CD4-positive, alpha-beta T cell treated with Interleukin-4 for 4 hours (primary cell): ENCODE measurements at regions not wholly inside any gene's neighbourhood (a gene's known extent, or its start where the extent isn't known, plus 50 kb on each side); places are given as distances from the start of the nearest gene placed in this dataset.

Source experiments
- DNase-seq: peaks from one replicate; pipeline ENCODE4 v3.0.0-alpha.2; 2020

DNA sequence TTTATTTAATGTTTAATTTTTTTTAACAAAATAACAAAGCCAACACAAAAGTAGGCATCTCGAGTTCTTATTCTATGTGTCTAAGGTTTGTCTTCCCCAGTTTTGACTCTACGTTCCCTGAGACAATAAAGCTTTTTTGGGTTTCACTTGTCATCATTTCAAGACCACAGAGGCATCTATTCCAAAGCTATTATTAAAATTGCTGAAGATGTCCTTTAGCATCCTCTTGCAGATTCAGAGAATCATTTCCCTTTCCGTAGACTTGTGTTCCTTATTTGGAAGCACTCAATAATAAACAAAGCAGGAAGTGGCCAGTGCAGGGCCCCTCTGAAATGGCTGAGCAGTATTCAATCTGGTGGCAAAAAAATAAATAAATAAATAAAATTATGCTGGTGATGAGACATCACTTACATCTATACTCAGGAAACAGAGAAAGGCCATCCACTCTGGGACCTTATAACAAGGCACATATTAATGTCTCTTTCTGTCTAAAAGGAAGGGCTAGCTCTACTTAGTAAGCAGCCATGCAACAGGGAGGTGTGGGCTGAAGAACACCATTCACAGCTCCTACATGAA, 362.3 kb downstream of the WDR72 start:
- DNase-seq = no peak

DNA sequence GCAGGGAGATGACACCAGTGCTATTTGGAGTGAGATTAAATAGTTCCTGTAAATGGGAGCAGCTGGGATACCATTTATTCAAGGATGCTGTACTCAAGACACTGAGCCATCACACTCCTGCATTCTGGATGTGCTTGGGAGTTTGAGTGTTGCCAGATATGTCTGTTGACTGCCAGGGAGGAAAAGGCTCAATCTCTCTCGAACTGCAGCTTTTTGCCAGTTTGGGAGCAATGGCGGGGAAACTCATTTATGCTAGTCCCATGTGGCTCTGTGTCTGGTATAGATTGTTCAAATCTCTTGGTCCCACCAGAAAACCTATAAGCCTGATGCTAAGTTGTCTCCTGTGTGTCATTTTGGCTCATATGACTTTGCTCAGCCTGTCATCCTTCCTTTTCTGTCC, 363.6 kb downstream of the WDR72 start:
- DNase-seq = no peak

DNA sequence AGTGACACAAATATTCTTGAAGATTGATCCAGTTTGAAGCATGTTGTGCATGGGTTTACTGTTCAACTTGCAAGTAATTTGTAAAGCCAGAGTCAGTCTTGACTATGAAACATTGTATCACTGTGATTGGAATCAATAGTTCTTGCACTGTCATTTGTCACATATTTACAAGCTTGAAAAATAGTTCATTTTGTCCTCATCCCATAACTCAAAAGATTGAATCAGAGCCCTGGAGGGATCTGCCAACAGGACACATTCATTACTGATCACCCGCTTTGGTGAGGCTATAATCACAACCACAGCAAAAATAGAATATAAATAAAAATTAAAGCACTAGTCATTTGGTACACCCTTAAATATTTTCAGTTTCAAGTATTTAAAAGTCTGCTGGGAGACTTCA, 368.9 kb downstream of the WDR72 start:
- no peak for DNase-seq

DNA sequence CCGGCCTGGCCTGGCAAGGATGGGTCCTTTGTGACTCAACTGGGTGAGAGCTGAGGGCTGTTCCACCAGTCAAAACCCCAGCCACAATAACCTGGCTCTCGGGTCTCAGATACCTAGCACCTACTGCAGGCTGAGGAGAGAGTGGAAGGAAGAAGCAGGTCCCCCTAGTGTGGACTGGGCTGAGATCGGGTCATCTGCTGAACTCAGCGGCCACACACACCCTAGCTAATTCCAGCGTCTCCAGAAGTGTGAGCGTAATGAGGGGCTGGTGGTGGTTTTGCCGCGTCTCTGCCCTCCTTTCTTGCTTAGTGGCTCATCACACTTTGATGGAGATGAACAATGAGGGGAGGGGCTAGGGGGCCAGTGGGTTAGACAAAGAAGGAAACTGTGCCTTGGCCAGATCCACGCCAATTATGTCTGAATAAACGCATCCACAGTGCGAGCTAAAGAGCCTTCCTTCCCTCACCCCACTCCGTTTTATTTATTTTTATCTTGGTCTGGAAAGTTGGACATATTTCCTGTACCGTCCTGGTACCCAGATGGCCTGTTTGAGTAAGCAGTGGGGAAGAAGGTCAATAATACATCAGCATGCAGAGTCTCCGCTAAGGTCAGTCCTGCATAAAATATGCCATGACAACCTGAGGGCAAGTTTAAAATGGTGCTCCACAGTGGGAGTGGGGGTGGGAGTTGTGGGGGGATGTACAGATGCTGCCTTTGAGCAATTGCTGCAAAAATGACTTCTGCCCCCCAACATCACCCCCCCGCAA, 370.0 kb downstream of the WDR72 start:
- DNase-seq = no peak

DNA sequence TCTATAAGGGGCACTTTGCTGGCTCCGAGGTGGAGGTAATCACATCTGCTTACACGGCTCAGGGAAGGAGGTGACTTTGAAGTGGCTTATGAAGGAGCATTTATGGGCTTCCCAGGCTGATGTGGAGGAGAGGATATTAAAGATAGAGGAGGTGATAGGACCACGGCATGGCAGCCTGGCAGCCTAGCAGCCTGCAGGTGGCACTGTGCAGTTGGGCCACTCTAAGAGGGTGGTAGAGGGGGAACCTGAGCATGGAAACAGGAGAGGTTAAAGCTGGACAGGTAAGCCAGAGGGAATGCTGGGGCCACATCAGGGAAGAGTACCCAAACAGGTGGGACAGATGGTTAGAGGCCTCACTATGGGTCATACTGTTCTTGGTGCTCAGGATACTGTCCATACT, 375.0 kb downstream of the WDR72 start:
- no peak for DNase-seq

DNA sequence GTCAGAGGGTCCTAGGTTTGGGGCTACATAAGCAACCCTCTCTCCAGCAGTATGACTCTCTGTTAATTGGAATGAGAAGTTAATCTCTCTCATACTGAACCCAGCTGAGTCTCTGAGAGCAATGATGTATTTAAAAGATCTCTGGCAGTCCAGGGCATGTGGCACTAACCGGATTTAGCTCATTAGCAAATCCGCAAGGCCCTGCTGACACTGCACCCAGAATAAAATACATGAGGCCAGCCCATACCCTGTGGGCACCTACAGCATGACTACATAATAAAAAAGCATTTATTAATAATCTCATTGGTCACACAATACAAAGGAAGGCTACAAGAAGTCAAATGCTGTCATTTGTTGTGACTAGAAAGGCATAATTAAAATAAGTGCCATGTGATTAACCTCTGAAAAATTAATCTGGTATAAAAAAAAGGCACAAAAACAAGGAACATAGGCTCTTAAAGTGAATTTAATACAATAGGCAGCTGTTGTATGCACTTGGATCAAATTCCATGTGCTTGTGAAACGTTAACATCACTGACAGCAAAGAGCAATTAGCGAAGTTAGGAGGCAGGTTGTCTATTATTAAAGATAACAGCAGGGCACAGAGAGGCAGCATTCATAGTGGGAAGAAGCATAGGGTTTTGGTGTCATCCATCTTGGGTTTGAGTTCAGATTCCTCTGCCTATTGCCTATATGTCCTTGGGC, 381.2 kb downstream of the WDR72 start:
- no peak for DNase-seq

DNA sequence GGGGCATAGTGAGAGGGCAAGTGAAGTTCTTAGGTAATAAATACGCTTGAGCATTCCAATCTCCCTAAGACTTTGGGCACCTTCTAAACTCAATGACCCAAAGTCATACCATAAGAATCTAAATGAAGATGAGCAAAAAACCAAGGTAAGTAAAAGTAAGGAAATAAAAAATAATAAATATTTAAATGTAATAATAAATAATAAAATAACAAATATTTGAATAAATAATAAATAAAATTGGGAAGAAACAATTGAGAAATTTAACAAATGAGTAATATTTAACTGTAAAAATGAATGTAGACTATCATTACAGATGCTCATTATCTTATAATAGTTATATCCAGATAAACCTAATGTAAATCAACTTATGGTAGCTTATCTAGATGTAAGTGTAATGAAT, 391.7 kb downstream of the WDR72 start:
- DNase-seq = no peak

DNA sequence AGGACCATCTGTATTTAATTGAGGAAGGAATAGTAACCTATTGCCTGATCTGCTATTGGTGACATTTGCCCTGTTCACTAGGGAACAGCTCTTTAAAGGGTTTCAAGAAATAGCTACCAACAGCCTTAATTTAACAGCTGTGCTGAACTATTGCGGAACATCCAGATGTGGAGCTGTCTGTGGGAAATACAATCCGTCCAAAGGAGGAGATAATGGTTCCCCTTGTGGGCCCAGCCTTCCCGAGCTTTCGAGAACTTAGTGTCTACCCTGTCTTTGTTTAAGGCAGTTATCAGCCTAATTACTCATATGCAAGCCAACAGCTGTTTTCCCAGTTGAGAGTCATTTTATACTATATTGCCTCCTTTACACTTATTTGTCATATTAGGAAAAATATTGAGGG, 398.6 kb downstream of the WDR72 start:
- no peak for DNase-seq

DNA sequence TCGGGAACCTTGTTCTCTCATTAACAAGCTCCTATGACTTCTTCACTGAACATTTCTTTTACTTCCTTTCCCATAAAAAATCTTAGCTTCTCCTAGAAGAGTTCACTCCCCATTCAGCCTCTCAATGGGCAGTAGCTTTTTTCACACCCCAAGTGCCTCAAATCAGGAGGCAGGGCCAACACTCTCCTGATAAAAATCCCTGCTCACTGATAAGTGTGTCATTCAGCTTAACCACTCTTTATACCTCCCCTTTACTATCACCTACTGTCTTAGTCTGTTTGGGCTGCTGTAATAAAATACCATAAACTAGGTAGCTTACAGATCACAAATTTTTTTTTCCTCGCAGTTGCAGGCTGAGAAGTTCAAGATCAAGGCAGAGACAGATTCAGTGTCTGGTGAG, 400.4 kb downstream of the WDR72 start:
- no peak for DNase-seq

DNA sequence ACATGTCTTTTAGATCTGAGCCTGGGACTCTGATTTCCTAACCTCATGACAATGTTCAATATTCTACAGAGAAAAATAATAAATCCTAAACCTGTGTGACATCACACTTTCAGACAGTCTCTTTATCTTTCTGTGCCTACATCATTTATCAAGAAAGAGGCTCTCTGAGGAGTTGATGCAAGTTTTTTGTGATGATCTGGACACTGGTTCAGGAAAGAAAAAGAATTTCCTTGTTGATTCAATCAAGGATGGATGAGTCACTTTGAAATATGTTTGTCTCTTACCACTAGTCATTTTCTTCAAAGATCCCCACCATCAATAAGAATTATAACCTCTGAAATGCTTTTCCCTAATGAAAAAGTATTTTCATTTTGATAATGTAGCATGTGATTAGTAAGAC, 404.6 kb downstream of the WDR72 start:
- DNase-seq = no peak

DNA sequence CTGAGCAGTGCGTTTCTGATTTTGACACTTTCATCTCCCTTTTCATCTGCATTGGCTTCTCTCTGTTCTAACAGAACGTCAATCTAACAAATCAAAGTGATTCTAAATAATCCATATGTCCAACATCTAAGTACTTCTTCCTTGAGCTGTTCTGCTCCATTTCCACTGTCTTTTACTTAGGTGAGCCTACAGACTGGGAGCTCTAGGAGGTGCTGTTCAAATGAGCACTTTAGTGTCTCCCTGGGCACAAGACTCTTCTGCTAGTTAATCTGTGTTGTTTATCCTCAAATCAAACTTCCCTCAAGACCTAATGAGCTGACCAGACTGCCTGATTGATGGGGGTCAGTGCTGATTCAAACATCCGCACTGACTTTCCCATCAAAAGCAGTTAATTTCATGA, 408.1 kb downstream of the WDR72 start:
- DNase-seq = no peak

DNA sequence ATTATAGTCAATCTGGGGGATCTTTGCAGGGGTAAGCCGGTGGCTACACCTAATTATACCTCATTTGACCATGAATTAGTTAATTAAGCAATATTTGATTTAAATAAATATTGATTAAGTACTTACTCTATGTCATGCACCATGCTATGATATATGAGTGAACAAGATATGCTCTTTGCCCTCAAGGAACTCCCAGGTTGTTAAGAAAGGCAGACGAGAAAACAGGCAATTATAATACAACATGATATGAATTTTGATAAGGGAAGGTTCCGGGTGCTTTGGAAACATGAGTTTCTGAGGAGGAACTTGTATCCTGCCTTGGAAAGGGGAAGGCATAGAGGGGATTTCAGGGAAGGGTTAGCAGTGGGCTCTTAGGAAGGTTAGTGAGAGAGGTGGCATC, 412.9 kb downstream of the WDR72 start:
- no peak for DNase-seq

DNA sequence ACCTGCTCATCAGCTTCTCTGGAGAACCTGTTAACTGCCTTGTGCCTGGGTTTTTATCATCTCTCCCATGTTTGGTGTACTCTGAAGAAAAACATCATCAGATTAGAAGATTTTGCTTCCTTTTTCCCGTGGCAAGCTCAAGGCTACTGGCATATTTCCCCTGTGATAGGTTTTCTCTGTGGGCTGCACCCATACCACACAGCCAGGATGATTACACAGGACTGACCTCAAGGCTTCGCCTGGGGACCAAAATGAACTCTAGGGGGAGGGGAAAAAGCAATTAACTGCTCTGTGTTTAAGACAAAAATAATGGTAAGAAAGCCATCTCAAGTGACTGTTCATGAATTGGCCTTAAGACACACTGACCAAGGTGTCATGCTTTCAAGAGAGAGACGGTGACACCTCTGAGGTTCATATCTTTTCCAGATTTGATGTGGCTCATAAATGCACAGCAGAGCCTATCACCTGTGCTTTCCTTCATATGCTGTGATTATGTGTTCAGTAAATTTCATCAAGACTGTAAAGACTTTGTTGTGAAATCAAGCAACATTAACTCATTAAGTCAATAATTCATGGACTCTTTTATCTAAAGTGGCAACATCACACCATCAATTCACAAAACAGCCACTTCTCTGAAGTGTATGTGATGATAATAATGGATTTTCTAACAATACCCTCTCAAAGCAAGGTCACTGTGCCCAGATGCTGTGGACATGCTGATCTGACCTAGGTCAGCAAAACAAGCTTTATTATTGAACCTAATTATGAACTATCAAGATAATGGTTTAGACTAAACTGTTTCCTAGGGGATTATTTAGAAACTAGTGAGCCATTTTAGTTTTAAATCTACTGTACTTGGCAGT, 427.9 kb downstream of the WDR72 start:
- DNase-seq = no peak

DNA sequence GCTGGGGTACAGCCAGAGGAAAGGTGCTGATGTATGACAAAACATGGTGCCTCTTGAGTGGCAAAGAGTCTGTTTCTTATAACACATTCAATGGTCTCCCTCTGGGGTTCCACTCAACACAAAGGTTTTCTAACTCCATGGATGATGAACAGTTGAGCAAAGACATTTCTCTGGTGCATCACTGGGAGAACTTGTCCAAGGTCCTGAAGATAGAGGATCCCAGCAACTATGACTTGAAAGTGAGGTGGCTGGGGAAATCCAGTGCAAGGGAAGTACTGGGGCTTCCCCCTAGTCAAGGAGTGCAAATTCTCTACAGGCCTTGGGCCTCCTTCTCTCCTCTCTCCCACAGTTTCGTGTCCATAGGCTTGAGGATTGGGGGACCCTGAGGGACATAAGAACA, 431.1 kb downstream of the WDR72 start:
- no peak for DNase-seq

DNA sequence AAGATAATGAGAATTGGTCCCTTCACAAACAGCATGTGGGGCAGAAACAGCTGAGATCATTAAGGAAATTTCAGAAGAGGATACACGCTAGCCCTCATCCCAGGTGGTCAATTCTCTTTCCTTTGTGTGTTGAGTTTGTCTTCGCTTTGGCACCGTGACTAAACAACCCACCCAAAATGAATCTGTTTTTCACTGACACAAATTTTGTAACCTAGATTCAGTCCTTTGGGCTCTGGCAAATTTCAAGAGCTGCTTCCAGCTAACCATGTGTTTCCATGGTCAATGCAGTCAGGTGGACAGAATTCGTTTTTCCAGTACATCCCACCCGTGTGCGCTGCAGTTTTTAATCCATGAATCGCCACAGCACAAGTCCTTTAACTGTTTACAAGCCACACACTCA, 435.4 kb downstream of the WDR72 start:
- DNase-seq = no peak

DNA sequence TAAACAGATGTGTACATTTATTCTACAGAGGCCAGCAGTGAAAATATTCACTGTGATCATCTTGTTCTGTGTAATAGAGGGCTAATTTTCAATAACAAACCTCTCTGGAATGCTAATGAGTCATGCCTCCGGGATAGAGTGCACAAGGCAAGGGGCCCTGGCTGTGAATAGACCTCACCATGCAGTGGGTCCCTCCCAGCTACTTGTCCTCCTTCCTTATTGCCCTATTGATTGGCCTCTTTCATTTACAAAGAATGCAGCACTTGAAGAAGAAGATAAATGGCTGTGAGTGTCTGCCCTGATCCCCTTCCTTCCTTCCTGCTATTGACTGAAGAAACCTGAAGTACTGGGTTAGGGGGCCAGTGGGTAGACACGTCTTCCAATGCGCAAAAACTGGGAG, 436.3 kb downstream of the WDR72 start:
- DNase-seq = no peak

DNA sequence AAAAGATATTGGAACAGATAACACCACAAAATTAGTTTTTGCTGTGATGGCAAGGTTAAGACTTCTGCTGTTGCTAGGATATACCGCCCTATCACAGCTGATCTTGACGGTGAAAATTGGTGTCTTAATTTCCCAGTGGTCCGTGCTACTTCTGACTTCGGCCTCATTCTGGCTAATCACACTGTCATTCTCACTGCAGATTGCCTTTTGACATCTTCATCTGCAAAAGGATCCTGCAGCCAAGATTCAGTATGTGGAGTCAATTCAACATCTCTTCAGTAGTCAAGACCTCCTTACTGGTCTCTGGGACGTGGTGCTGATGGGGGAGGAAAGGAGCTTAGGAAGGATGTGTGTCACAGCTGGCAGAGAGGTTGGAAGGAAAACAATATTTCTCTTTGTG, 438.6 kb downstream of the WDR72 start:
- DNase-seq = no peak

DNA sequence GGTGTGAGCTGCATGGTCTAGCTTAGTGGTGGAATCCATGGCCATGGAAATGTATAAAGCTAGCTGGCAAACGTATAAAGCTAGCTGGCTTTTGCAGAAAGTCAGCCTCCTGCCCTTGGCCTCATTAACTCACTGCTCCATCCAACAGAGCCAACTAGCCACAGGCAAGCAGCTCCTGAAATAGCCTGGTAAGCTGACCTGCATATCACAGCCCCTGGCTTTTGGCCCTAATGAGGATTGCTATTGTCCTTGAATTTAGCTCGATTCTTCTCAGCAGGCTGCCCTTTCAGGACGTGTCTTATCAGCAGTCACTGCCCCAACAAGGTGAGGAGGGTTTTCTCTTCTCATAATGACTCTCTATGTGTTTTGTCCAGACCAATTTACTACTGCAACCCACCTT, 446.8 kb downstream of the WDR72 start:
- DNase-seq = no peak

DNA sequence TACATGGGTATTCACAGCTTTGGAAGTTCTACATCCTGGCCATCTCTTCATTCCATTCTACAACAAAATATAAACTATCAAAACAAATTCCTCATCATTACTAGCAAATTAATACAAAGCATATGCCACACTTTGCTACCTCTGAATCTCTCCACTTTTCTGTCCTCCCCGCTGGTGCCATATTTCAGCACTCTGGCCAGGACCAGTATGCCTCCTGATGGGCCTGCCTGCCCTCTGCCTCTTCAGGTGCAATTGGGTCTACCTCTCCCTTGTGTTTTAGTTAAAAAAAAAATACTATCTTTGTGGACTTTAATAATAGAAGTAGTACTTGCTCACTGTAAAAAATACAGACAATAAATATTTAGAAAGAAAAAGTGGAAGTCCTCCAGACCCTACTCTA, 448.8 kb downstream of the WDR72 start:
- no peak for DNase-seq

DNA sequence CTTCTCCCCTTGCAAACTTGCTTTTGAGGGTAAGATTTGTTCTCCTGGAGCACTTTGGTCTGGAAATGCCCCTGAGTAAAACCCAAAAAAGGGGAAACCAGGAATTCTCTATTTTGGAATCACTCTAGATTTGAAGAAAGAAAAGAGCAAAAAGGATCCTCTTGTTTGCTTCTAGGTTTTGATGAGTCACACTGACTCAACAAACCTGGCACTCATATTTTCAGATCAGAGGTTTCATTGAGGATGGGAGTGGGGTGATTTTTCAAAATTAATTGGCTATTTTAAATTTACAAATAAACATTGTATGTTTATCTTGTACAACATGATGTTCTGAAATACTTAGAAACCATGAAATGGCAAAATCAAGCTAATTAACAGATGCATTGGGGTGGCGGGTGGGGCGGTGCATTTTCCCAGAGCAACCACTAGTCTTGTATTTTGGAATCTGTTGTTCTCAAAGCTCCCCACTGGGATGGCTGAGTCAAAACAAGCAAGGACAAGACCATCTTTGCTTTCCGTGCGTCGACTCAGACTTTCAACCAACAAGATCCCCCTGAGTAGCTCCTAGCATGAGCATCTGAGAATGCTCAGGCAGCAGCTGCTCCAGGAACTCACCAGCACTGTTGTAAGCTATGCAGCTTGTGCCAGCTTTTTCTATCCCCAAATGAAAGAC, 451.4 kb downstream of the WDR72 start:
- DNase-seq = no peak

DNA sequence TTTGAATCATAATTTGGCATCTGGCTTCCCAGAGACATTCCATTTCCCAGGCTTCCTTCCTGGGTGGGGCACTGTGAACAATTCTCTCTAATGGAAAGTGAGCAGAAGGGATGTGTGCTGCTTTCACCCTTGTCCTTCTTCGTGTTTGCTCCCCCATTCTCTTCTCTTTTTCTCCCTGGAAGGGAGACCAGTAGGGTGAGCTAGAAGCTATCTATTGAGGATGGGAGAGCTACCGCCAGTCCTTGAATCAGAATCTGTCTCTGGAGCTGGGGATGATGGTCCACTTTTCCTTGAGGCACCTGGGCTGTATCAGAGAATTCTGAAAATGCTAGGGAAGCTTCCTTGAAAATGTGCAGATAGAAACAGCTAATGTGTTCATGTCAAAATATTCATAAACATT, 453.9 kb downstream of the WDR72 start:
- no peak for DNase-seq

DNA sequence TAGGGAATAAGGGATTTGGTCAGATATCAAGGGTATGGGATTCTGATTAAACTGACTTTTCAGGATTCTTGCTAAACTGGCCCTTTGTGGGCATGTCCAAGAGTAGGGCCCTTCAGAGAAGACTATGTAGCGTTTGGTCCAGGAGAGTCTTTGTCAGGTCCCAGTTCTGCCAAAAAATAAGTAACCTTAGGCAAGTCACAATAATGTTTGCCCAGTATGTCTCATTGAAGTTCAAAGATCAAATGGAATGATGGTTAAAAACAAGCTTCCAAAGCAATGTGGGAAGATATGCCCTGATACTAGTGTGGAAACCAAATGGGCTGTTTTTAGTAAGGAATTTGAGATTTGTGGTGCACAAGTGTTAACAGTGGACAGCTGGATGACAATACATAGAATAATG, 454.4 kb downstream of the WDR72 start:
- no peak for DNase-seq

DNA sequence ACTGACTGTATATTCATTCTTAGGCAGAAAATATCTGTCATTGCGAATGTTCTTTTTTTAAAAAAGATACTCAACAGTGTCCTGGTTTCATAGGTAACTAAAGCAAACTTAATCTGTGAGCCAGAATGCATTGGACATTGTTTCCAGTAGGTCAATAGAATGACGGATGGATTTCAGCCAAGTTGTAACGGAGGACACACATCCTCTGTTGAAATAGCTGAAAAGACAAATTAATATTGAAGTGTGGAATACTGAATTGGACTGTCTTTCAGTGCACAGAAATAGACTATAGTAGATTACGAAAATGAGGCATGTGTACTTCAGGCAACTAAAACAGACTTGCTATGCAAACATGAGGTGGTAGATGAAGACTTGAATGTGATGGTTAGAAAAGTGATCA, 461.6 kb downstream of the WDR72 start:
- no peak for DNase-seq
